Liver (tissue), 8 donors: ENCODE measurements at regions not wholly inside any gene's neighbourhood (a gene's known extent, or its start where the extent isn't known, plus 50 kb on each side); places are given as distances from the start of the nearest gene placed in this dataset.

Source experiments
- DNase-seq: peaks from one replicate; pipeline ENCODE4 v3.0.0-alpha.2; 2017; ENCODE audit warnings: low spot score
- H3K27ac ChIP-seq, 2 donors: one replicate each; pipeline ENCODE4 v1.7.0; 2013; ENCODE audit warnings: inconsistent platforms in 2 of 2, low read length in 2 of 2, control low read depth in 1 of 2, low read depth in 1 of 2, mild to moderate bottlenecking in 1 of 2
- H3K27me3 ChIP-seq, 4 donors: one replicate each; pipeline versions ENCODE4 v1.6.1 to v1.7.0; 2013; ENCODE audit warnings: low read length in 3 of 4, inconsistent platforms in 1 of 4, mild to moderate bottlenecking in 1 of 4, moderate library complexity in 1 of 4; ENCODE audit not compliant: control insufficient read depth in 4 of 4, insufficient read depth in 4 of 4
- H3K36me3 ChIP-seq, 4 donors: one replicate each; pipeline versions ENCODE4 v1.6.1 to v1.7.0; 2013; ENCODE audit warnings: low read length in 3 of 4, mild to moderate bottlenecking in 3 of 4, low read depth in 1 of 4, moderate library complexity in 1 of 4; ENCODE audit not compliant: control insufficient read depth in 4 of 4, insufficient read depth in 3 of 4
- H3K4me1 ChIP-seq, 4 donors: one replicate each; pipeline versions ENCODE4 v1.6.1 to v1.7.0; 2013; ENCODE audit warnings: low read length in 3 of 4, mild to moderate bottlenecking in 3 of 4, moderate library complexity in 1 of 4; ENCODE audit not compliant: control insufficient read depth in 4 of 4, insufficient read depth in 4 of 4
- H3K4me3 ChIP-seq, 3 donors: one replicate each; pipeline versions ENCODE4 v1.6.1 to v1.7.0; 2013; ENCODE audit warnings: low read length in 3 of 3, control low read depth in 1 of 3, low read depth in 1 of 3, mild to moderate bottlenecking in 1 of 3
- H3K9ac ChIP-seq, 2 donors: one replicate each; pipeline ENCODE4 v1.7.0; 2013; ENCODE audit warnings: low read length in 2 of 2, mild to moderate bottlenecking in 2 of 2, moderate library complexity in 2 of 2, control low read depth in 1 of 2, low read depth in 1 of 2
- H3K9me3 ChIP-seq, 4 donors: one replicate each; pipeline versions ENCODE4 v1.6.1 to v1.7.0; 2013; ENCODE audit warnings: low read length in 3 of 4; ENCODE audit not compliant: control insufficient read depth in 4 of 4
- ATF3 ChIP-seq: IDR thresholded peaks from 2 replicates; pipeline ENCODE4 v1.6.1; 2016; ENCODE audit warnings: antibody characterized with exemption
- CTCF ChIP-seq: fragments of 150-350 bp; IDR thresholded peaks from 2 replicates; pipeline ENCODE4 v1.5.1; 2017; ENCODE audit warnings: improper control_type of control experiment, low read depth, low read length; ENCODE audit not compliant: missing input control
- EGR1 ChIP-seq, 2 donors: IDR thresholded peaks; 2 replicates each; pipeline ENCODE4 v1.6.1; 2016 to 2018; ENCODE audit warnings: antibody characterized with exemption in 2 of 2, low read depth in 2 of 2
- FOXA1 ChIP-seq: IDR thresholded peaks from 2 replicates; pipeline ENCODE4 v1.6.1; 2016; ENCODE audit warnings: antibody characterized with exemption
- FOXA2 ChIP-seq: IDR thresholded peaks from 2 replicates; pipeline ENCODE4 v1.6.1; 2016; ENCODE audit warnings: antibody characterized with exemption
- GABPA ChIP-seq, 2 donors: IDR thresholded peaks in 1 of 2; conservative IDR thresholded peaks in 1 of 2; 2 replicates each; pipeline ENCODE4 v1.6.1; 2016; ENCODE audit warnings: antibody characterized with exemption in 2 of 2, mild to moderate bottlenecking in 1 of 2, moderate library complexity in 1 of 2
- HNF4A ChIP-seq, 2 donors: conservative IDR thresholded peaks; 2 replicates each; pipeline ENCODE4 v1.6.1; 2016; ENCODE audit warnings: antibody characterized with exemption in 2 of 2, mild to moderate bottlenecking in 2 of 2
- HNF4G ChIP-seq: IDR thresholded peaks from 2 replicates; pipeline ENCODE4 v1.6.1; 2016; ENCODE audit warnings: antibody characterized with exemption
- JUND ChIP-seq, 2 donors: IDR thresholded peaks; 2 replicates each; pipeline ENCODE4 v1.6.1; 2016; ENCODE audit warnings: antibody characterized with exemption in 2 of 2
- NR2F2 ChIP-seq: IDR thresholded peaks from 2 replicates; pipeline ENCODE4 v1.6.1; 2016; ENCODE audit warnings: antibody characterized with exemption
- RAD21 ChIP-seq, 2 donors: IDR thresholded peaks; 2 replicates each; pipeline ENCODE4 v1.6.1; 2016; ENCODE audit warnings: antibody characterized with exemption in 2 of 2, mild to moderate bottlenecking in 2 of 2
- RXRA ChIP-seq, 2 donors: IDR thresholded peaks; 2 replicates each; pipeline ENCODE4 v1.6.1; 2017 to 2018; ENCODE audit warnings: antibody characterized with exemption in 2 of 2, mild to moderate bottlenecking in 1 of 2
- SP1 ChIP-seq: IDR thresholded peaks from 2 replicates; pipeline ENCODE4 v1.6.1; 2018; ENCODE audit warnings: antibody characterized with exemption, mild to moderate bottlenecking
- TAF1 ChIP-seq: conservative IDR thresholded peaks from 2 replicates; pipeline ENCODE4 v1.6.1; 2016; ENCODE audit warnings: antibody characterized with exemption, mild to moderate bottlenecking
- YY1 ChIP-seq: IDR thresholded peaks from 2 replicates; pipeline ENCODE4 v1.6.1; 2016; ENCODE audit warnings: antibody characterized with exemption, mild to moderate bottlenecking
- ZBTB33 ChIP-seq: IDR thresholded peaks from 2 replicates; pipeline ENCODE4 v1.6.1; 2016; ENCODE audit warnings: antibody characterized with exemption
- WGBS: extraction: QIAGEN DNeasy Blood & Tissue Kit; methylation state at CpG from one replicate; pipeline ENCODE4 v1.1.7; 2013; 5-methylcytosine and 5-hydroxymethylcytosine counted together
- TF ChIP-seq, protein P1 (sequence below): IDR thresholded peaks from 2 replicates; pipeline ENCODE4 v1.6.1; 2016; ENCODE audit warnings: antibody characterized with exemption, mild to moderate bottlenecking
- donor health status: healthy.
- donor health status: healthy.
- donor health status: healthy.
- donor health status: healthy.
- donor health status: healthy.

DNA sequence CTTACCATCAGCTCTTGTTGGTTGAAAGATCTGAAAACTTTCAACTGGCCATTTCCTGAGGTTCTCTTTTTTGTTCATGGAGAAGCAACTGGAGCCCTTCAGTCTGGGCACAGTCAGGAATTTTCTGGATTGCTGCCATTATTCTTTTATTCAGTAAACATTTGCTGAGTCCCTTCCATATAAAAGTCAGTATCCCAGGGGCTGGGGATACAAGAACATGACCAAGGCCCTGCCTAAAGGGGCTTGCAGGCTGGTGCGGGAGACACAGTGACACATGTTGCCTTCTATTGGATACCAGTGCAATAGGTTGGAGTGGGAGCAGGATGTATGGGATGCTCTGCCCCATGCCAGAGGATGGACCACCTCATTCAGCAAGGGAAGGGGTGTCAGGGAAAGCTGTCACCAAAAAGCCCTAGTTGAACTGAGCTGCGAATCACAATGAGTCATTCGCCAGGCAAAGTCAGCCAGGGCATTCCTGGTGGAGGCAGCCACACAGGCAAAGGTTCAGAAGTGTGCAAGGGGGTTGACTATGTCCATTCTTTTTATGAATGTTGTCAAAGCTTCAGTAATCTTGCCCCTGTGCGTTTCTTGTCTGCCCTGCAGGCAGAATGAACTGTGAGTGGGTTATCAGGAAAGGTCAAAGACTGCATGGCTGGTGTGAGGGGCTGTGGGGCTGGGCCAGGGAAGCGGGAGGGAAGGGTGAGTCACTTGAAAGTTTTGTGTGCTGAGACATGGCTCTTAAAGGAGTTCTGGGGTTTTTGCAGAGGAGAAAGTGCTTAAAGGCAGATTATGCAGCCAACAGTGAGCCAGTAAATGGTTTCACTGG, 395.9 kb downstream of the KCNRG start:
- TF ChIP-seq ZBTB33: no peak
- TF ChIP-seq EGR1 (IDR thresholded peaks at IDR 0.05; ENCODE audit: low read depth in 2 of 2): no peak
- no peak for TF ChIP-seq SP1
- no peak for TF ChIP-seq YY1
- no peak for TF ChIP-seq HNF4A (conservative IDR thresholded peaks at IDR 0.05)
- TF ChIP-seq ATF3: no peak
- no peak for TF ChIP-seq JUND (IDR thresholded peaks at IDR 0.05)
- no peak for TF ChIP-seq CTCF
- no peak for TF ChIP-seq TAF1
- no peak for TF ChIP-seq RXRA (IDR thresholded peaks at IDR 0.05)
- TF ChIP-seq FOXA1: no peak
- TF ChIP-seq NR2F2: no peak
- no peak for TF ChIP-seq HNF4G
- TF ChIP-seq, protein P1, sequence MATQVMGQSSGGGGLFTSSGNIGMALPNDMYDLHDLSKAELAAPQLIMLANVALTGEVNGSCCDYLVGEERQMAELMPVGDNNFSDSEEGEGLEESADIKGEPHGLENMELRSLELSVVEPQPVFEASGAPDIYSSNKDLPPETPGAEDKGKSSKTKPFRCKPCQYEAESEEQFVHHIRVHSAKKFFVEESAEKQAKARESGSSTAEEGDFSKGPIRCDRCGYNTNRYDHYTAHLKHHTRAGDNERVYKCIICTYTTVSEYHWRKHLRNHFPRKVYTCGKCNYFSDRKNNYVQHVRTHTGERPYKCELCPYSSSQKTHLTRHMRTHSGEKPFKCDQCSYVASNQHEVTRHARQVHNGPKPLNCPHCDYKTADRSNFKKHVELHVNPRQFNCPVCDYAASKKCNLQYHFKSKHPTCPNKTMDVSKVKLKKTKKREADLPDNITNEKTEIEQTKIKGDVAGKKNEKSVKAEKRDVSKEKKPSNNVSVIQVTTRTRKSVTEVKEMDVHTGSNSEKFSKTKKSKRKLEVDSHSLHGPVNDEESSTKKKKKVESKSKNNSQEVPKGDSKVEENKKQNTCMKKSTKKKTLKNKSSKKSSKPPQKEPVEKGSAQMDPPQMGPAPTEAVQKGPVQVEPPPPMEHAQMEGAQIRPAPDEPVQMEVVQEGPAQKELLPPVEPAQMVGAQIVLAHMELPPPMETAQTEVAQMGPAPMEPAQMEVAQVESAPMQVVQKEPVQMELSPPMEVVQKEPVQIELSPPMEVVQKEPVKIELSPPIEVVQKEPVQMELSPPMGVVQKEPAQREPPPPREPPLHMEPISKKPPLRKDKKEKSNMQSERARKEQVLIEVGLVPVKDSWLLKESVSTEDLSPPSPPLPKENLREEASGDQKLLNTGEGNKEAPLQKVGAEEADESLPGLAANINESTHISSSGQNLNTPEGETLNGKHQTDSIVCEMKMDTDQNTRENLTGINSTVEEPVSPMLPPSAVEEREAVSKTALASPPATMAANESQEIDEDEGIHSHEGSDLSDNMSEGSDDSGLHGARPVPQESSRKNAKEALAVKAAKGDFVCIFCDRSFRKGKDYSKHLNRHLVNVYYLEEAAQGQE: no peak
- TF ChIP-seq RAD21 (IDR thresholded peaks at IDR 0.05): no peak
- no peak for TF ChIP-seq FOXA2
- TF ChIP-seq GABPA (IDR thresholded peaks at IDR 0.05 in 1 of 2, conservative IDR thresholded peaks at IDR 0.05 in 1 of 2): no peak
- DNase-seq: no peak

More for the DNA sequence above, 395.9 kb downstream of the KCNRG start:
- Histone ChIP-seq H3K27ac (no peak overlapping the region), H3K4me1 (no peaks in the 10 kb centered on the region), H3K36me3 (no peaks in the 10 kb centered on the region), H3K9me3 (no peaks in the 10 kb centered on the region), H3K4me3 (no peak overlapping the region), H3K9ac (no peak overlapping the region), H3K27me3 (no peaks in the 10 kb centered on the region)
- WGBS: 87% methylated on average over 5 of the region's 5 CpGs
